GM21528 (cell line): ENCODE measurements at regions not wholly inside any gene's neighbourhood (a gene's known extent, or its start where the extent isn't known, plus 50 kb on each side); places are given as distances from the start of the nearest gene placed in this dataset.

Experiments used
- ATAC-seq: cut with Tn5 transposase; IDR thresholded peaks from one replicate; pipeline ENCODE4 v1.9.1; 2021; ENCODE audit warnings: mild to moderate bottlenecking, moderate library complexity; ENCODE audit not compliant: unreplicated experiment, low FRiP score

DNA sequence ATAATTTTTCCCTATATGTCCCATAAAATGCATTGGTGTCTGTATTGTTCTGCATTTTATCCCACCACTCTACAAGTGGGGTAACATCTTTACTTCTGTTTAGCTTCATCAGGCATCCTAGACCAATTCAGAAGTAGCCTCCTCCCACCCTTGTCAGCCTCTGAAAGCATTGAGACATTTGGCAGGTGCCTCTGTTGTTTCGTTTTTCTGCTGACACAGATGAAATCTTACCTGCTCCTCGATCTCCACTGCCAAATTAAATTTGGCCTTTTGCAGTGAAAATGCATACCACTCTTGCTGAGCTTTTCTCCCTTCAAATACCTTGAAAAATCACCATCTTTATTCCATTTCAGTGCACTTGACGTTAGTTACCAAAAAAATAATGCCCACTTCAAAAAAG, 83.5 kb upstream of the STARD13 start:
- ATAC-seq = no peak

DNA sequence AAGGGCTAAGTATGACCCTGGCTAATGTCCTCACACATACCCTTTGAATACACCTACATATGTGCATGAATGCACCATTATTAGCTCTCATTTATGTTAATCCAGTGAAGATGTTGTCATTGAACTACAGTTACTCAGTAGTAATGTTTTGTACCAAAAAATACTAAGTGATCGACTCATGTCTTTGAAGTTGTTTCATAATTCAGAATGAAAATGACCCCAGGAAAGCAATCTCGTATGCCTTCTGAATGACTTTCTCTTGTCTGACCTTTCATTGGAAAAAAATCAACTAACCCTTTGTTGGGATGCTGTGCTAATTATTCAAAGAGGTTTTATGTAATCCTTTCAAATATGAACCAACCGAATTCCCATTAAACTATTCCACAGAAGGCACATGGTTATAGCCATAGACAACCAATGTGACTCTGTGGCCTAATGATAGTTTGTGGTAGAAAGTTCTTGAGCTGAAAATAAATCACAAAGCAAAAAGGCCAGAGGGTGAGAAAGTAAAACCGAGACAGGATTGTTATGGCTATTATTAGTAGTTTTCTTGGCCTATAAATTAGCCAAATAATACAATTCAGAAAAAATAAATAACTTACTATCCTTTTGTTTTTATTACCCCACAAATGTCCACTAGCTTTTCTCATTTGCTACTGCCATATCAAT, 86.8 kb upstream of the STARD13 start:
- no peak for ATAC-seq

DNA sequence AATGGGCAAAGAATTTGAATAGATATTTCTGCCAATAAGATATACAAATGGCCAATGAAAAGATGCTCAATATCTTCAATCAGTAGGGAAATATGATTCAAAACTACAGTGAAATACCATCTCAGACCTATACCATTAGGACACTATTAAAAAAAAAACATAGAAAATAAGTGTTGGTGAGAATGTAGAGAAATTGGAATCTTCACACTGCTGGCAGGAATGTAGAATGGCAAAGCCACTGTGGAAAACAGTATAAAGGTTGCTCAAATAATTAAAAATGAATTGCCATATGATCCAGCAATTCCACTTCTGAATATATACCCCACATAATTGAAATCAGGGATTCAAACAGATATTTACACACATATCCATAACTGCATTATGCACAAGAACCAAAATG, 88.1 kb upstream of the STARD13 start:
- ATAC-seq = no peak

DNA sequence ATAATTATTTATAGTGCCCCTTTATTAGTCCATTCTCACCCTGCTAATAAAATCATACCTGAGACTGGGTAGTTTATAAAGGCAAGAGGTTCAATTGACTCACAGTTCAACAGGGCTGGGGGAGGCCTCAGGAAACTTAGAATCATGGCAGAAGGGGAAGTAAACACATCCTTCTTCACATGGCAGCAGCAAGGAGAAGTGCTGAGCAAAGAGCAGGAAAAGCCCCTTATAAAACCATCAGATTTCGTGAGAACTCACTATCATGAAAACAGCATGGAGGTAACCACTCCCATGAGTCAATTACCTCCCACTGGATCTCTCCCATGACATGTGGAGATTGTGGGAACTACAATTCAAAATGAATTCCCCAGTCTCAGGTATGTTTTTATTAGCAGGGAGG, 89.9 kb upstream of the STARD13 start:
- no peak for ATAC-seq

DNA sequence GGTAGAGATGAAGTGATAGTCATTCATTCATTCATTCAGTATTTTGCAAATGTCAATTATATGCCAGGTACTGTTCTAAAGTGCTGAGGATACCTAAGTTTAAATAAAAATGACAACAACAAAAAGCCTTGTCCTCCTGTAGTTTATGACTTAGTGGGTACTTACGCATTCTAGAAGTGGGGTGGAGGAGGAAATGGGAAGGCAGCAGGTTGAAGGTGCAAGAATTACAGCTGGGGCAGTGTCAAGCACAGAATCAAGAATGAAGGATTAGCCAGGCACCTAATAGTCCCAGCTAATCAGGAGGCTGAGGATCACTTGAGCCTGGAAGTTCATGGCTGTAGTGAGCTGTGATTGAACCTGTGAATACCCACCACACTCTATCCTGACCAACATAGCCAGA, 90.7 kb upstream of the STARD13 start:
- ATAC-seq = no peak

DNA sequence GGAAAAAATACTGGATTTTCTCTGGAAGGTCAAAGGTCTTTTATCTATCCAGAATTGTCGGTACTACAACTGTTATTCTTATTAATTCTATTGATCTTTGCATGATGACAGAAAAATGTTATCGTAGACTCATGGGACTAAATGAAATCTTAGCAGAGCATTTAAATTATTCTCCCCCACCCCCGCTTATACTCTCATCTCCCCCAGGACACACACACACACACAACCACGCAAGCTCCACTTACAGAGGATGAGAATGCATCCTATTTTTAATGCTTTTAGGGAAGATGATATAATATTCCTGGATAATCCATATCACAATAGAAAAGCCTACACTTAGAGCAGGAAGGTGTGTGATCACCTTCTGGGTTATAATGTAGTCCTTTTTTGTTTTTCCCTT, 91.9 kb upstream of the STARD13 start:
- ATAC-seq = no peak

DNA sequence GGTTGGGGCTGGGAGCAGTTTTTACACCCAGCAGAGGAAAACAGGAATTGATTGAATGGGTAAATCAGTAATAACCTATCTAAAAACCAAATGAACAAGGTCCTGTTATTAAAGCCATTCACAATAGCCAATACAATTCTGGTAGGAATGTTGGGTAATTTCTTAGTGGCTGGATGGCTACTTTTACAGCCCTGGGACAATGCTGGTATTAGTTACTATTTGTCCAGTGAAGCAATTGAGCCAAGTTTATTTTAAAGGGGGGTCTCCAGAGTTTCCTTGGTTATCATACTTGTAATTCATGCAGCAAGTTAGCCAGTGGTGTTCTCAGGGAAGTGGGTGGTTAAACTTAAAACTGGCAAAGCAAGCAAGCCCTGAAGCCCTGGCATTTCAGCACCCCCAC, 92.3 kb upstream of the STARD13 start:
- ATAC-seq = no peak

DNA sequence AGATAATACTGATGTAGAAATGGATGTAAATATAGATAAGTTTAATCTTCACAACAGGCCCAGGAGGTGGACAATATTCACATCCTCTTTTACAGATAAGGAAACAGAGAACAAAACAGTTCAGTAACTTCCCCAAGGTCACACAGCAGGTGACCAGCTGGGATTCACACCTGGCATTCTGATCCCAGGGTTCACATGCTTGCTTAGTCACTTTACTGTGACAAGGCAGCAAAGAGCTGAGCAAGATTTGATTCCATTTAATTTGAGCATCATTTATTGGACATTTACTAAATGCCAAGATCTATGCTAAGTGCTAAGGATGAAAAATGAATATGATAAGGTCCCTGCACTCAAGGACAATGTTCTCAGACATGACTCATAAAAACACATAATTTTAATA, 94.1 kb upstream of the STARD13 start:
- no peak for ATAC-seq

DNA sequence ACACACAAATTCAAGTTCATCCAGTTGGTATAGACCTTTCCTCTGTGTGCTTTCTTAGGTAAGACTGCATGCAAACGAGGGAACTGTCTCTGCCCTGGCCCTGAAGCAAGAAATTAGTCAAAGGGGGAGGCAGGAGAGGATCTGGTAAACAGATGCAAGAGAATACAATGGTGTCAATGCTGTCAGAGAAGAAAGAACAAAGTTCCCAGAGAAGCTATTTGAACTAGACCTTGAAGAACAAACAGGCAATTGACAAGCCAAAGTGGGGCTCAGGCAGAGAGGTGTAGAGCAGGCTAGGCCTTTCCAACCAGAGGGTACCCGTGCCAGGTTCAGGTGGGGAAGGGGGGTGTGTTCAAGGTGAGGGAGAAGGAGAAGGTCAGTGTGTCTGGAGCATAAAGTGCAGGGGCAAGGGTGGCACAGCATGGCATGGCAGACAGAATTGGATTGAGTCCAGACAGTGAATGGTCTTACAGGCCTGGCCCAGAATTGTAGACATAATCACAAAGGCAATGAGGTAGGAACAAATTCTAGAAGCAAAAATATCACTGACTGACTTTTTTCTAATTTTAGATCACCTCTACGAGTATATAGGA, 95.0 kb upstream of the STARD13 start:
- no peak for ATAC-seq

DNA sequence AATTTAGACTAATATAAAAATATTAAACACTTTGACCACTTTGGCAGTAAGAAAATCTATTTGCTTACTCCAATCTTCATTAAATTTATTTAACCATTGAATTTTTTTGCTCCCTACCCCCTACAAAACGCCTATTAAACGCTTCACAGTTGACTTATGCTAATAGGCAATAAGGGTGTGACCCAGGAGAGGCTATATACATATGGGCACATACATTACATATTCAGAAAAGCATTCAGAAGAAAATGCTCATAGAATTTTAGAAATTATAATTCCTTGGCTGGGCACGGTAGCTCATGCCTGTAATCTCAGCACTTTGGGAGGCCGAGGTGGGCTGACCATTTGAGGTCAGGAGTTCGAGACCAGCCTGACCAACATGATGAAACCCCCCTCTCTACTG, 95.6 kb upstream of the STARD13 start:
- ATAC-seq = no peak

DNA sequence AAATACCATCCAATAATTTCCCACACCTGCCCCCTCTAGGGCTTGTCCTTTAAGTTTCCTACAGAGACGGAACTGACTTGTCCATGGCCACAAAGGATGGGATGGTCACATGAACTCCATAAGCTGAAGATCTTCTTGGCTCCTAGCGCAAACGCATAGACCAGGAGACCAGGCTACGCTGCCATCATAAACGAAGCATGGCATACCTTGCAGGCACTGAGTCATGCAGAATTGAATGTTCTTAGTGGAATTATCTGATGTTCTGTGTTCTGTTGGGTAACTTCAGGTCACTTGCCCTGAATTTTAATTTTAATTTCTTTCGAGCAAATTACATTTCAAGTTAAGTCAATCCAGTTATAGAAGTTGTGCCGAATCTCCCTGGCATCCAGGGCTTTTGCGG, 96.4 kb upstream of the STARD13 start:
- ATAC-seq = no peak

DNA sequence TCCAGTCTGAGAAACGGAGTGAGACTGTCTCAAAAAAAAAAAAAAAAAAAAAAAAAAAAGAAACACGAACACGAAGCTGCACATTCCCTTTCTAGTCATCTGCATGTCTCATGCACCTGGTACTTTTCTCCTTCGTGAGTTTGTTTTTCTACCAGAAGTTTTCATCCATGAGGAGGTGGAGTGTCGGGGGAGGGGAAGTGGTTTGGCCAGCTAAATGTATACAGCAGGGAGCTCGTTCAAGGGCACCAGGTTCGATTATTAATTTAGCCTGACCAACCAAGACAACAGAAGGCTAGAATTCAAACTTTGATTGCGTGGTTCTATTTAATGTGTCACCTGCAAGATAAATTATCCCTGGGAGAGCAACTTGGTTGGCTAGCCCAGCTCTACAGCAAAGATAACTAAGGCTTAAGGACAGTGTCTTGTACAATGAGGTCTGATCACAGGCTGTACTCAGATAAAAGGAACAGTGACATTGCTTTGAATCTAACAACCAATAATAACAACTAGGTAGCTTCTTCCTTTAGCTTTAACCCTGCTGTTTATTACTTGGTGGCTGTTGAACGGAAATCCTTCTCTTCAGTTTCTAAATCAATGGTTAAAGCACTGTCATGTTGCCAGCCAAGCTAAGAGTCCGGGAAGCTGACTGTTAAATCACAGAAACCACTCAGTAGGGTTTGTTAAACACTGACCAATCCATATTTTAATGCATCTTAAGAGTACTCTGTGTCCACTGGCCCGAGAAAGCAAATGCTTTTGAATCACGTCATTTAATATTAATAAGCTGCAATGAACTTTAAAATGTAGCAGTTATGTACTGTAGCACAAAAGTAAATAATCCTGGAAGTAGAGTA, 98.4 kb upstream of the STARD13 start:
- no peak for ATAC-seq

DNA sequence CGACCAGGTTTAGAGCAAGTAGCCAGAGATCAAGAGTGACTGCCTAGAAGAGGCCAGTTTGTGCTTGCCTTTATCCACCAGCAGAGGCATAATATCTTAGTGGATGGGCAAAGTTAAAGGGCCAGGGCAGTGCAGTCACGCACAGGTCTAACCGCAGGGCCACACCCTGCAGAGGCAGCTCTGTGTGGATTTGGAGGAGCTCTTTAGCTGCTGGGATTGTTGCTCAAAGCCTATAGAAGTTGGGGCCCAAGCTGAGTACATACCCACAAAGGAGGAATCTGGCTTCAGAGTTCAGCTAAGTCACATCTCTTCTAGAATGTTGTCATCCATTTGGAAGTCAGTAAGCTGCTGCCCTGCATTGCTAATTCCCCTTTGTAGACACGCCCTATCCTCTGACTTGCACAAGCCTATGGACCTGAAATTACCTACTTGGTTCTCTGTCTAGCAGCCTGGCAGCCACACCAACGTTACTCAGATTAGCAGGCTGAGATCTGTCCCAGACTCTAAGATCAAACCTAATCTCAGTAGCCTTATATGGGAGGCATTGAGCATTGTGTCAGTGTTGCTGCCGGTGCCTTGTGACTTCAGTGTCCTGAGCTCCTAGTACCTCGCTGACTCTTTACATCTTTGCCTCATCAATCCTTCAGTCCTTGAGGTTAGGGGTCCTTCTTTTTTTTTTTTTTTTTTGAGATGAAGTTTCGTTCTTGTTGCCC, 102.9 kb upstream of the STARD13 start:
- no peak for ATAC-seq

DNA sequence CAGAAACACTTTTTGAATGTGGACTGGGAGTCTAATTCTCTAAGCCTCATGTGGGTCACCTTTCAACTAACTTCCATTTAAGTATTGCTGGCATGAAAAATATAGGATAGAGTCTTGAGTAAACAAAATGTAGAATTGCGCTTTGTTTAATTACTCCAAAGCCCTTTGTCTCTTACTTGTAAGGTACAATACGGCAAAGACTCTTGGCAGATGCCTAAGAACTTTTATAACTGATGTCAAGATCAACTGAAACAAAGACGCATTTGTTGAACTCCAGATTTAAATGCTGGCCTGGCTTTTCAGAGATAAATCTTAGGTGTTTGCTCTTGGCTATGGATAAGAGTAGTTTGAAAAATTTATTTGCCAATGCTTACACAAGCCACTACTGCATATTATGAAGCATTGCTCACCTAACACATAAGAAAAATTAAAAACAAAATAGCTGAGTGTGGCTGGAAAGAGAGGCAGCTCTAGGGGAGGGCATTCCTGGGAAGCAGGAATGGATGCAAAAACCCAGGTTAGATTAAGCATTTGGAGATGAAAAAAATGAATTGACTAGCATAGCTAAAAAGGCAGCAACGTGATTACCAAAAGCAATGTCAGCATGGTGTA, 107.3 kb upstream of the STARD13 start:
- ATAC-seq = no peak

DNA sequence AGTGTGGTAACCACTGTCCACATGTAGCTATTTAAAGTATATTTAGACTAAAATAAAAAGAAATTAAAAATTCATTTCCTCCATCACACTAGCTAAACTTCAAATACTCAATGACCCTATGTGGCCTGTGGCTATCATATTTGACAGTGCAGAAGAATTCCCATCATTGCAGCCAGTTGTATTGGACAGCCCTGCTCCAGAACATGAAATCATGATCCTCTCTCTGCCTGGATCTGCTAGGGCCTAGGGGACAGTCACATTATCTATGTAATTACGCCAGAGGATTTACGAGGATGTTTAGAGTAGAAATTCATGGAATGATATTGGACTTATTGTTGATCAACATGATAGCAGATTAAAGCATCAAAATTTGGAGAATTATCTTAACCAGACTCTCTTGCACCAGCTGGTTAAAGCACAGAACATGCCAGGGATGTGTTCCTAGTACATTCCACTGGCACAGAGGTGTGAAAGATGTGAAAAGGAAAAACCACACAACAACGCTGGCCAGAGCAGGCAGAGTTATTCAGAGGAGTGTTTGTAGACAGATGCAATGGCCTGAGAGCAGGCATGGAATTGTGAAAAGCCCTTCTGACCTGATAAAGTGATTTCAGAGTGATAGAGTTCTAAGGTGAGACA, 108.9 kb upstream of the STARD13 start:
- no peak for ATAC-seq

DNA sequence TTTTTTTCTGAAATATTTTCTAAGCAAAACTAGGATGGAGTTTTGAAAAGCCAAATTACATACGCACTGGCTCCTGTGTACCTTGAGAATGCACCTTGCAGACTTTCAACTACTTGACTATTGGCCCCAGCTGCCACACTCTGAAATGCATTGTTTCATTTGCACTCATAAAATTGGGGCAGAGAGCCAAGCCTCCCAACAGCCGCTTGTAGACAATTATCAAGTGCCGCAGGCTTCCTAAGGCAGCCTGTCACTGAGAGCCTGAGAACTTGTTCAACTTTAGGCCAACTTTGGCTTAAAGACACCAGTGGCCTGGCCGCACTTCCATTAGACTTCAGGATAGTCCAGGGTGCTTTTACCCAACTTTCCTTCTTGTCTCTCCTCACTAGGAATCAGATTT, 115.7 kb upstream of the STARD13 start:
- ATAC-seq = no peak

DNA sequence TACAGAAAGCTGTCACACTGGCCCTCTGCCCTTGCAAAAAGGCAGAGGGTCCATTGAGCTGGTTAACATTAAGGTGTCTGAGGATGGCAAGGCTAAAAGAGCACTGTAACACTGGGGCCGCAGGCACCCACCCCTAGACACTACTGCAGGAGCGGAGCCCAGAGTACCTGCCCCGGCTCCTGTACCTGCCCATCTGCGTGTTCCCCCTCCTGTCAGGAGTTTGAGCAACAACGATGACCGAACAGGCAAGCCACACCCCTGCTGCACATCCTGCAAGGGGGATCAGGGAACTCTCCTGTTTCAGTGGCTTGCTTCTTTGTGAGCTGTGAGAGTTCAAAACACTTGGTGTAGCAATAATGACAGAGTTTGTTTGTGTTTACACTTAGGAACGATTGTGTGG, 117.4 kb upstream of the STARD13 start:
- ATAC-seq = no peak

DNA sequence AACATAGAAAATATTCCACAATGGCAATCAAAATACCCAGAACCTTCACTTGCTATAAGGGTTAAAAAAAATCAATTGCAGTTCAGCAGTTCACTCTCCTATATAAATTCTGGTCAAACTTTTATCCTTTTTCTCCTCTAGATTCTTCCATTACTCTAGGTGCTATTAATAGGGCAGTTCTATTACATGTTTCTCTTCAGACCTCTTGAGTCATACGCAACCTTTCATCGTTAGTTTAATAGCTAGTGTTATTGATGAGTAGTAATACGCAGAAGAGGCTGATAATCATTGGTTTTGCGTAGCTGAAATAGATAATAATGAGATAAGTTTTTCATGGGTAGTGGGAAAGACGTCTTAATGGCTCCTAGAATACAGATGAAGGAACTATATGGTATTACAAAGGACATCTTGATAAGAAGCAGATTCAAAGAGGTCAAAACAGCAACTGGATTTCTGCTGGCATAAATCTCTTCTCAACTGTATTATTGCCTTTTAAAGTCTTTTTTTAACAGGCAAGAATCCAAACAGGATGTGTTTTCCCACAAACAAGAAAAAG, 118.3 kb upstream of the STARD13 start:
- no peak for ATAC-seq

DNA sequence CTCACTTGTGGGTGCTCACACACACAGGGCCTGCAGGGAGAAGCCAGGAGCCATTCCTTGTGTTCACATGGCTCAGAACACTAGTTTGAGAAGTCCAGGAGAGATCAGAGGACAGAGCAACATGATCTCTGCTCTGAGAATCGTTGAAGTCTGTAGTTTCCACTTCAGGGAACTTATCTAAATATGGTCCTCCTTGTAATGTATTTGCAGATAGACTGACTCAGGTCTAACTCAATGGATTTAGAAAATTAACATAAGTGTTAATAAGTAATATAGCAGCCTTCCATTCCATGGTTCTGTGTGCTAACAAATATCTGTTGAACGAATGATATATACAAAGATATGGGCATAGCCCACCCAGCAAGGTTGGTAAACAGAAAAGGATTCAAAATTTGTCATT, 119.8 kb upstream of the STARD13 start:
- no peak for ATAC-seq
